SK-N-MC (cell line): ENCODE measurements at regions not wholly inside any gene's neighbourhood (a gene's known extent, or its start where the extent isn't known, plus 50 kb on each side); places are given as distances from the start of the nearest gene placed in this dataset.

ENCODE experiments used
- EZH2 ChIP-seq: fragments of 200-600 bp; sonication (generic); IDR thresholded peaks from one replicate; pipeline ENCODE4 v1.6.1; 2017; ENCODE audit warnings: antibody characterized with exemption
- FOXP2 ChIP-seq: optimal IDR thresholded peaks from 2 replicates; pipeline ENCODE3; 2011; ENCODE audit warnings: mild to moderate bottlenecking, moderate library complexity; ENCODE audit not compliant: insufficient read depth; ENCODE audit errors: extremely low read length, control extremely low read depth
- POLR2AphosphoS5 ChIP-seq: IDR thresholded peaks from 2 replicates; pipeline ENCODE4 v1.6.1; 2012; ENCODE audit warnings: mild to moderate bottlenecking, low read depth, low read length, borderline replicate concordance

GRCh38 chr10:64103750-64104470, 582.7 kb downstream of the REEP3 start:
- TF ChIP-seq EZH2, result no peak
- no peak for TF ChIP-seq POLR2AphosphoS5
- no peak for TF ChIP-seq FOXP2
